Myocyte (in vitro differentiated cells): ENCODE measurements at regions not wholly inside any gene's neighbourhood (a gene's known extent, or its start where the extent isn't known, plus 50 kb on each side); places are given as distances from the start of the nearest gene placed in this dataset.

ENCODE experiments used
- DNase-seq: peaks from one replicate; pipeline ENCODE4 v3.0.0-alpha.2; 2012; ENCODE audit warnings: low read depth

DNA sequence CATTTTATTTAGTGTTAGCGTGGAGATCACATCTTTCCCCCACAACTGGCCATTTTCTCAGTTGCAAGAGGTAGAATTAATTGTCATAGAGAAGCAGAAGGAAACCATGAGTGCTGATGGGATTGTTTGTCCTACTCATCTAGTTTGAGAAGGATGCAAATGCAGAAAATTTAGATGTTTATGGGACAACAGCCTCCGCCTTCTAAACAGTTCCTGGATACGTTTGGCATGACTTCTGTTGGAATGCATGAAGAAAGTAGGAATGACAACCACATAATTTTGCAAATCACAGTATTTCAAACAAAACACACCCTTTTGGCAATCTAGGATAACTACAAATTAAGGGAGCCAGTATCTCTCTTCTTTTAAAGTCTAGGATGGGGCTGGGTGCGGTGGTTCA, 240.1 kb upstream of the SUCLG2 start:
- no peak for DNase-seq

DNA sequence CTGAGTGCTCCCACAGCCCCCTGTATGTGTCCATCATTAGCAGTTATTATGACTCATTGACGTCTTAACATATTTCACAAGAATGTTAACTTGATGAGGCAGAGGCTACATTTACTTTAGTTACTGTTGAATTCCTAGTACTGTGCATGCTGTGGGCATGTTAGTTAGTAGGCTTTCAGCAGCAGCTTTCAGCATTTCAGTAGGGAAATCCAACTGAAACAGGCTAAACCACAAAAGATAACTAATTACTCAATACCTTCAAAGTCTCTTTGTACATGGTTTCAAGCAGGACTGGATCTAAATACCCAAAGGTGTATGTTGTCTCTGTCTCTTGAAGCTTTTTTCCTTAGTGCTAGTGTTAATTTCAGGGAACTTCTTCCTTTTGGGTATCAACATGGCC, 229.9 kb upstream of the SUCLG2 start:
- no peak for DNase-seq

GRCh38 chr3:67883766-67884165, 229.4 kb upstream of the SUCLG2 start:
- no peak for DNase-seq

- no peak for DNase-seq
Measured at GRCh38 chr3:67882981-67883380, 228.6 kb upstream of the SUCLG2 start.

DNA sequence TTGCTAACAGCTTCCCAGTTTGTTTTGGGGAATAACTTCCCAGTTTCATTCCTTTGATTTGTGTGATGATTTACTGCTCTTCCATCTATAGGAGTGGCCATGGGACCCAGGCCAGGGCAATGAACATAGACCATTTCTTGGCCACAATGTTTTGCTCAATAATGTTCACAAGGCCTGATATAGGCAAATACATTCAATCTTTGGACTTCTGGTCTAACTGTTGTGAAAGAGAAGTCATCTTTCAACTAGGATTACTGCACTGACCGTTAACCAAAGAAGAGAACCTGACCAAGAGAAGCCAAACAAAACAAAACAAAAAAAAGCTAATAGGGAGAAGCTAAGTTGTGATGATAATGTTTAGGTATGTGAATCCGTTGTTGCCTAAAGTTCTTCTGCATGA, 221.8 kb upstream of the SUCLG2 start:
- DNase-seq: peak; percentile 4

- peak; percentile 18 for DNase-seq
Measured at GRCh38 chr3:67875858-67876257, 221.4 kb upstream of the SUCLG2 start.

- peak; percentile 47 for DNase-seq
Measured at GRCh38 chr3:67875338-67875737, 220.9 kb upstream of the SUCLG2 start.

- no peak for DNase-seq
Measured at GRCh38 chr3:67870477-67870876, 216.1 kb upstream of the SUCLG2 start.

DNA sequence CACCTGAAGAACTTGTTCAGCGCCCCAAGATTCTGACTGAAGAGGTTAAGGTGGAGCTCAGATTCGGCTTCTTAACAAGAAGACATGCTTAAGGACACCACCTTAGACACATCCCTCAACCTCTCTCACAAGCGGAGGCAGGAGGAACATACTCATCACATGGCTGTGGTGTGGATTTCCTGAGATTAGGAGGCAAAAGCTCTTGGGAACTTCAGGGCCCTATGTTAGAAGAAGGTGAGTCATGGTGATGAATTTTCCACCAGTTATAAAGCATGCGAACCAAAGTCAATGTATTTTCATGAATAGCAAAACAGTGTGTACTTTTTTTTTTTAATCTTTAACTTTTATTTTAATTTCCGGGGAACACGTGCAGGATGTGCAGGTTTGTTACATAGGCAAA, 212.2 kb upstream of the SUCLG2 start:
- DNase-seq: no peak

- no peak for DNase-seq
Measured at GRCh38 chr3:67864587-67865183, 210.3 kb upstream of the SUCLG2 start.

DNA sequence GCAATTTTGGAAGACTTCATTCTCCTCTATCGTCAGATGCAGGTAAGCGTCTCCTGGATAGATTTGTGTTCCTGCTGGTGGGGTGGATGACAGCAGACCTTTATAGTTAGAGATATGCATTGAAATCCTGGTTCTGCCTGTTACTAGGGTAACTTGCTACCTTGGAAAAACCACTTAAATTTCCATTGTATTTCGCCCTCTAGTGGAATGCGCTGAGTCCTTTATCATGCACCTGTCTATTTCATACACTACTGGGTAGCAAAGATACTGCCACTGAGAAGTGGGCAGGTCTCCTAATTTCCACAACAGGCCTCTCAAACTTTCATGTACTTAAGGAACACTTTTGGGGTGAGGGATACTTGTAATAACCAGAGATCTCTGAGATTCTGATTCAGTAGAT, 209.5 kb upstream of the SUCLG2 start:
- peak; percentile 7 for DNase-seq

DNA sequence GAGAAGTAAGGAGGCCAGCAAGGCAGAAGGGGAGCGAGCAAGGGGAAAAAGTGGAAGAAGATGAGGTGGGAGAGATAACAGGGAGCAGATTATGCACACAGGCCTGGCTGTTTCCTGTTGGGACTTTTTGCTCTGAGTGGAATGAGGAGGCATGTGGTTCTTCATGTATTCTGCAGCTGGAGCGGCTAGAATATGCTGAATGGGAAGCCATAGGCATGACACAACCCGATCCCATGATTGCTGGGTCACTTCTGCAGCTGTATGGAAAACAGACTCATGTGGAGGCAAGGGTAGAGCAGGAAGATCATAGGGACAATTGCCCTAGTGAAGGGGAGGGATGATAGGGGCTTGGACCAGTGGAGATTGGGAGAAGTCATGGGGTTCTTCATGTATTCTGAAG, 206.0 kb upstream of the SUCLG2 start:
- no peak for DNase-seq

- DNase-seq: no peak
Measured at GRCh38 chr3:67858492-67858891, 204.1 kb upstream of the SUCLG2 start.

- no peak for DNase-seq
Measured at GRCh38 chr3:67856718-67857117, 202.3 kb upstream of the SUCLG2 start.

GRCh38 chr3:67854663-67855062, 200.3 kb upstream of the SUCLG2 start:
- no peak for DNase-seq

DNA sequence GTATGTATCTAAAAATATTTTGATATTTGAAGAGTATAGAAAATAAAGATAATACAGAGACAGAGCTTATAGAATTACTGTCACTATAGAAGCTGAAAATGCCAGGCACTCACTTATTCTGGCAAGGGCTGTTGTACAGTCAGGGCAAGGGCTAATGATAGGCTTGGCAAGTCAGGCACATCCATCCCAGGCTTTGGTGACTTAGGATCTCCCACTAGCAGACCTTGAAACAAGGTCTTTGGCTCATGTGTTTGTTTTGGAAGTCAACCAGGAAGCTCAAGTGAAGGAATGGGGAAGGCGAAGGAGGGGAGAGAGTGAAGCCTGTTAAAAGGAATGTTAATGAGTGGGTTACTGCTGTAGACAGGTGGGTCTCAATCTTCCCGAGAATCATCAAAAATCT, 199.1 kb upstream of the SUCLG2 start:
- DNase-seq: no peak

DNA sequence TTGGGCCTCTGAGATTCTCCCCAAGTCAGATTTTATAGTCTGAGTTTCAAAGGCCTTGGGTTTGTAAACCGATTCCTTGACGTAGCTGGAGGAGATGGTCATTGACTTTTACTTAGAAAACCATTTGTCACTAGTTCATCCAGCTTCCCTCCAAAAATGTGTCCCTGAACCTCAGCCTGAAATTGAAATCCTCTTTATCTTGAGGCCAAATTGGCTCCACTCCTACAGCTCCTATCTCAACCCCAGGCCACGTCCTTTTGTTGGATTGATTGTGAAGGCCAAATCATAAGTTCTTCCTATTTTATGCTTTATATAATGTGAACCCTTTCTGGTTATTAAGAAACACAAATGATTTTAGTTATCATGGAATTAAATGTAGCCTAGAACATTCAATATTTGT, 193.9 kb upstream of the SUCLG2 start:
- DNase-seq: no peak

DNA sequence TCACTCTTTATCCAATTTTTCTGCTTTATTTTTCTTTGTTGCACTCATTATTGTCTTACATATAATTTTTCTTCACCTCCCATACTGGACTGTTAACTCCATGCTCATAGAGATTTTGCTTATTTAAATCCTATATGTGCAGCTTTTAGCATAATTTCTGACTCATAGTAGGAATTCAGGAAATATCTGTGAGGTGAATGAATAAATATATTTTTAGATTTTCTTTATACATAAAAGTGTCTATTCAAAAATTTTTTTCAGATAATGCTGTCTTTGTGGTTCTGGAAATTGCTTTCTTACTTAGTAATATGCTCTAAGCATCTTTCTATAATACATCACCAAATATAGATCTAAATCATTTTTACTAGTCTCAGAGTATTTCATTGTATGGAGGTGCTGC, 191.8 kb upstream of the SUCLG2 start:
- no peak for DNase-seq

DNA sequence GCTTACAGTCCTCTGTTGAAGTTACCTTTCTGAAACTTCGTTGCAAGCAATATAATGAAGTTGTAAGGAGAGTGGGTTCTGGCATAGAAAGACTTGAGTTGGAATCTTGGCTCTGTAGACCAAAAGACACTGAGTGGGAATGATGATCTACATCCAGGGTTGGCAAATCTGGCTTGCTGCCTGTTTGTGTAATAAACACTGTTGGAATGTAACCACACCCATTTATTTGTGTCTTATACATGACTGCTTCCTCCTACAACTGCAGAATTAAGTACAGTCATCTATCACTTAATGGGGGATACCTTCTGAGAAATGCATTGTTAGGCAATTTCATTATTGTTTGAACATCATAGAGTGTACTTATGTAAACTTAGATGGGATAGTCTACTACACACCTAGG, 178.4 kb upstream of the SUCLG2 start:
- no peak for DNase-seq

- DNase-seq: no peak
Measured at GRCh38 chr3:67831262-67831661, 176.8 kb upstream of the SUCLG2 start.

DNA sequence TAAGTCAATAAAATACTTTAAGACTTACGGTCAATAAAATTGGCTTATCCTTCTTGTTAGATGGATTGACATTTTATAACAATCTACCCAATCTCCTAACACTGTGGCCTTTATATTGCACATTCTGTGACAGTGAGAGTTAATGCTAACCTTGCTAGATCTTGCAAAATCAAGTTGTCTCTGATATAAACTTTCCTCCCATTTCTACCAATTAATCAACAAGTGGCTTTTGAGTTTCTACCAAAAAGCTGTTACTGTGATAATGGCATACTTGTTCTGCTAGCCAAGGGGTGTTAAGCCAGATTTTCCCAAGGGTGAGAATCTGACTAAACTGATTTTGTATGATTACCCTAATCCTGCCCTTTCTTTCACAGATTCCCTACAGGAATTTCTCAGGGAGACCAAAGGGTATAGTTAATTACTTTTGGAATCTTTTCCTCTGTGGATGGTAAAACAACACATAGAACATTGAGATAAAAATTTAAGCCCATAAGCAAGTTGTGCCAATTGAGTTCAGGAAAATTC, 174.1 kb upstream of the SUCLG2 start:
- DNase-seq: no peak

DNA sequence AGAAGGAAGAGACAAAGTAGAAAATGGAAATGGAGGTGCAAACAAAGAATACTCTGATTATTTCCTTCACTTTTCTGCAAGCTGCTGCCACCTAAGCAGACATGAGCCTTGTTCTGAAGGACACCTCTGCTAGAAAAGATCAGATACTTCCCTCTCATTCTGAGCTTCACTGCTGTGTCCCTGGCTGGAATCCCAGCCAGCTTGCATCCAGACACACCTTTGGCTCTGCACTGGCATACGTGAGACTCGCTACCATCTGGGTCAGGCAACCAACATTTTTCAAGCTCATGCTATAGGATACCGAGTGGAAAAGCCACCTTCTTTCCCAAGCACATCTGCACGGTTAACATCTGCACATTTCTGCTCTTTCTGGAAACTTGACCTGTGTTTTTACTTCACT, 166.7 kb upstream of the SUCLG2 start:
- no peak for DNase-seq

DNA sequence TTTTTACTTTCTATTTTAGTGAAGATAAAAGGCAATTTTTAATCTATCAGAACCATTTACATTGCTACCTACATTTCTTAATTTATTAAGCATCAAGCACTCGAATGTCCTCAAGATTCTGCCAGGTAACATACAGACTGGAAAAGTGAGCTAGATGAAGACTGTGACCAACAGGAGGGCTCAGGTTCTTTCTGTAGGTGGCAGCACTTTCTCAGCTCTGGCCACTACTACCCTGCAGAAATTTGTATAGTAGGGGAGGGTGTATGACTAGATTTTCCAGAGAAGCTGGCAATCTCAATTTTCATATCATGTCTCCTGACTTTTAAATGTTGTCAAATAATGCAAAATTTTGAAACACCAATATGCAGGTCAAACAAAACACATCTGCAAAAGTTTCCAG, 165.0 kb upstream of the SUCLG2 start:
- no peak for DNase-seq

DNA sequence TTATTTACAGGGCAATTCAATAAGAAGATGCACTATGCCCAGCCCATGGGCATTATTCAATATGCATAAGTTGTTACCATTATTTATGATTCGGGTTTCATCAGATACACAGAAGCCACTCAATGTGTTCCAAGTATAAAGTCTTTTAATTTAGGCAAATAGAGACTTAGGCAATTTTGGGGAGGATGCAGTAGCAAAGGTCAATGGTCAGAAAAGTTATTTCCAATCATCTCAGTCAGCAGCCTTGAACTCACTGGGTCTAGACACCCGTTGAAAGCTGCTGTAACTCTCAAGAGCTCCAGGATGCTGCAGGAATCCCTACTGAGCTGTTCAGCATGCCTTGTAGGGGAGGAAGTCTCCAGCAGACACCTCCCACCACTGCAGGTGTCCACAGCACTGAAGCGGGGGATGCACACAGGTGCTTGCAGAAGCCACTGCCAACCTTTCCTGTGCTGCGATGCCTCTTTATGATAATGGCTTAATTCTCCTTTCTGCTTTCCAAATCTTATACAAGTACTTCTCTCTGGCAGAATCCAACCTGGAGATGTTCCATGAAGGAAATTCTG, 155.0 kb upstream of the SUCLG2 start:
- DNase-seq: no peak
